ENCODE measurements at regions not wholly inside any gene's neighbourhood (a gene's known extent, or its start where the extent isn't known, plus 50 kb on each side); places are given as distances from the start of the nearest gene placed in this dataset.
"Not testable (repeated sequence)": the region's sequence is repeated elsewhere in the genome, so short reads cannot be mapped to it uniquely, and the experiment has no call there.

DNA sequence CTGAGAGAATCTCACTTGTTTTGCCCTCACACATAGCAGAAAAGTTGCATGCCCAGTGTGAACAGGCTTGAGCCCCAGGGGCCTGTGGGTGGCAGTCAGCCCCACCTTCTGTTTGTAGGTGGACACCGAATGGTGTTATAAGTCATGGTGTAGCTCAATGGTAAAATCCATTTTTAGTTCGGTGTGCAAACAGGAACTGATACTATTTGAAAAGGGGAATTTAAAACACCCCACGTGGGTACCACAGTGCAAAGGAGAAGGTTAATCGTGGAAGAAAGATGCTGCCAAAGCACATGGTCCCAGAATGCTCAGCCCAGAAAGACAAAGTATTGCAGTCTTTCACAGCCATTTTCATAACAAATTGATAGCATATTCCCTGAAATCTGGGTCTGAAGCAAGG, 71.8 kb upstream of the GZMB start:
- ChIA-PET POLR2A (no interaction called here), CTCF (no interaction called here)
- H3K27me3 ChIP-seq (ENCODE audit: control insufficient read depth, insufficient read depth, low read length): no peaks in the 10 kb centered on the region

DNA sequence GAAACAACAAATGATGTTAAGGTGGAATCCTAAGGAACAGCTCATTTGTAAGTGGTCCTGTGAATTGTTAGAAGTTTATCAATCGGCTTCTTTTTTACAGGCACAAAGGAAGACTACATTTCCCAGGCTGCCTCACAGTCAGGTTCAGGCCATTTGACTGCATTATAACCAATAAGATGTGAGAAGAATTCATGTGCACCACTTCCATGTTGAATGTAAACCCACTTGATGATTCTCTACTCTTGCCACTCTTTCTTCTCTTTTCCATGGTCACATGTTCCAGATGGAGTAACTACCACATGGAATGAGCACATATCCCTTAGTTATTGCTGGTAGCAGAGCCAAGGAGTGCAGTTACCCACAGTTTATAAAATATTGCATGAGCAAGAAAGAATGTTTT, 67.1 kb upstream of the GZMB start:
- H3K27ac ChIP-seq (ENCODE audit: low read depth, low read length): no peak overlapping the region
- ChIA-PET POLR2A (no interaction called here), CTCF (interaction anchor here (1.1 kb wide), 1 partner anchor 9 kb away, joined by 4 read pairs; no protein-coding TSS in a partner anchor)
- DNase-seq (ENCODE audit: low read depth, low spot score): no peak
- TF ChIP-seq, protein P1, sequence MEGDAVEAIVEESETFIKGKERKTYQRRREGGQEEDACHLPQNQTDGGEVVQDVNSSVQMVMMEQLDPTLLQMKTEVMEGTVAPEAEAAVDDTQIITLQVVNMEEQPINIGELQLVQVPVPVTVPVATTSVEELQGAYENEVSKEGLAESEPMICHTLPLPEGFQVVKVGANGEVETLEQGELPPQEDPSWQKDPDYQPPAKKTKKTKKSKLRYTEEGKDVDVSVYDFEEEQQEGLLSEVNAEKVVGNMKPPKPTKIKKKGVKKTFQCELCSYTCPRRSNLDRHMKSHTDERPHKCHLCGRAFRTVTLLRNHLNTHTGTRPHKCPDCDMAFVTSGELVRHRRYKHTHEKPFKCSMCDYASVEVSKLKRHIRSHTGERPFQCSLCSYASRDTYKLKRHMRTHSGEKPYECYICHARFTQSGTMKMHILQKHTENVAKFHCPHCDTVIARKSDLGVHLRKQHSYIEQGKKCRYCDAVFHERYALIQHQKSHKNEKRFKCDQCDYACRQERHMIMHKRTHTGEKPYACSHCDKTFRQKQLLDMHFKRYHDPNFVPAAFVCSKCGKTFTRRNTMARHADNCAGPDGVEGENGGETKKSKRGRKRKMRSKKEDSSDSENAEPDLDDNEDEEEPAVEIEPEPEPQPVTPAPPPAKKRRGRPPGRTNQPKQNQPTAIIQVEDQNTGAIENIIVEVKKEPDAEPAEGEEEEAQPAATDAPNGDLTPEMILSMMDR (IDR thresholded peaks at IDR 0.05; ENCODE audit: low read depth, low read length): no peak
- no peak overlapping the region for H3K4me3 ChIP-seq (ENCODE audit: low read depth, low read length)
- H3K27me3 ChIP-seq (ENCODE audit: control insufficient read depth, insufficient read depth, low read length): no peaks in the 10 kb centered on the region
- H3K9me3 ChIP-seq (ENCODE audit: control insufficient read depth, insufficient read depth, low read length): peaks cover 11% of the 10 kb centered on the region; the same call in 1 of the 2 replicates

More for the DNA sequence above, 71.8 kb upstream of the GZMB start:
- TF ChIP-seq, protein P1 (IDR thresholded peaks at IDR 0.05; ENCODE audit: low read depth, low read length): no peak
- Histone ChIP-seq H3K4me3 (ENCODE audit: low read depth, low read length) (no peak overlapping the region), H3K27ac (ENCODE audit: low read depth, low read length) (no peak overlapping the region), H3K9me3 (ENCODE audit: control insufficient read depth, insufficient read depth, low read length) (no peaks in the 10 kb centered on the region)
- no peak for DNase-seq (ENCODE audit: low read depth, low spot score)

DNA sequence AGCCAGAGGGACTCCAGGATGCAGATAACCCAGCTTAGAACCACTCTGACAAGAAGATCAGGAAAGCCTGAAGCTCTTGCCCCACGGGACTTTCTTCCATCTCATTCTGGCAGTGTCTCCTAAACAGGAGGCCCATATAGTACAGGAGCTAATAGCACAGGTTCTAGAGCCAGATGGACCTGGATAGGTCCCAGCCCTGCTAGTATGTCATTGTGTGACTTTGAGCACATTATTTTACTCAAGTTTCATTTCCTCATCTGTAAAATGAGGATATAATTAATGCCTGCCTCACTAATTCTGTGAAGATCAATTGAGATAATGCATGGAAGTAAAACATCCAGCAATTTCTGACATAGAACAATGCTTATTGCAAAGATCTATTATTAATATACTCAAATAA, 66.5 kb upstream of the GZMB start:
- POLR2A ChIA-PET: no interaction called here
- TF ChIP-seq, protein P1 (IDR thresholded peaks at IDR 0.05; ENCODE audit: low read depth, low read length): no peak
- Histone ChIP-seq H3K27ac (ENCODE audit: low read depth, low read length) (no peak overlapping the region), H3K27me3 (ENCODE audit: control insufficient read depth, insufficient read depth, low read length) (no peaks in the 10 kb centered on the region), H3K9me3 (ENCODE audit: control insufficient read depth, insufficient read depth, low read length) (peaks cover 11% of the 10 kb centered on the region; the same call in 1 of the 2 replicates), H3K4me3 (ENCODE audit: low read depth, low read length) (no peak overlapping the region)
- CTCF ChIA-PET: interaction anchor here (1.1 kb wide), 1 partner anchor 10 kb away, joined by 4 read pairs; no protein-coding TSS in a partner anchor
- DNase-seq (ENCODE audit: low read depth, low spot score): no peak

DNA sequence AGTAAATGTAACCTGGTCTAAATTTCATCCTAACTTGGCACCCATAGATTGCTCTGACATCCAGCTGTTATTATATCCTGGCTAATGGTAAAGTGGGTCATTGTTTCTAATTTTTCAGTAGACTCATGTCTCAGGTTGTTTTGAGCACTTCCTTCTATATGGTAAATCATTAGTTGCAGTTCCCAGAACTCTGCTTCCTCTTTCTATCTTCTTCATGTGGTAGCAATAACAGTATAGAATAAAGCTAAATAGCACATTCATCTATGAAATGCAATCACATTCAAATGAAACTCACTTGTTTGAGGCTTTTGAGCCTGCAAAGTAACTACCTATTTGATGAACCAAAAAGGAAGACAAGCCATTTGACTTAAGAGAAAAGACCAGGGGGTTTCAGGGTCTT, 65.1 kb upstream of the GZMB start:
- Histone ChIP-seq H3K27me3 (ENCODE audit: control insufficient read depth, insufficient read depth, low read length) (no peaks in the 10 kb centered on the region), H3K9me3 (ENCODE audit: control insufficient read depth, insufficient read depth, low read length) (peaks cover 15% of the 10 kb centered on the region; the same call in 1 of the 2 replicates), H3K27ac (ENCODE audit: low read depth, low read length) (no peak overlapping the region), H3K4me3 (ENCODE audit: low read depth, low read length) (no peak overlapping the region)
- ChIA-PET CTCF (interaction anchor here (0.7 to 1.3 kb wide), 2 partner anchors 11 to 20 kb away, joined by 3 to 4 read pairs; no protein-coding TSS in a partner anchor), POLR2A (no interaction called here)
- TF ChIP-seq, protein P1 (IDR thresholded peaks at IDR 0.05; ENCODE audit: low read depth, low read length): no peak
- no peak for DNase-seq (ENCODE audit: low read depth, low spot score)

DNA sequence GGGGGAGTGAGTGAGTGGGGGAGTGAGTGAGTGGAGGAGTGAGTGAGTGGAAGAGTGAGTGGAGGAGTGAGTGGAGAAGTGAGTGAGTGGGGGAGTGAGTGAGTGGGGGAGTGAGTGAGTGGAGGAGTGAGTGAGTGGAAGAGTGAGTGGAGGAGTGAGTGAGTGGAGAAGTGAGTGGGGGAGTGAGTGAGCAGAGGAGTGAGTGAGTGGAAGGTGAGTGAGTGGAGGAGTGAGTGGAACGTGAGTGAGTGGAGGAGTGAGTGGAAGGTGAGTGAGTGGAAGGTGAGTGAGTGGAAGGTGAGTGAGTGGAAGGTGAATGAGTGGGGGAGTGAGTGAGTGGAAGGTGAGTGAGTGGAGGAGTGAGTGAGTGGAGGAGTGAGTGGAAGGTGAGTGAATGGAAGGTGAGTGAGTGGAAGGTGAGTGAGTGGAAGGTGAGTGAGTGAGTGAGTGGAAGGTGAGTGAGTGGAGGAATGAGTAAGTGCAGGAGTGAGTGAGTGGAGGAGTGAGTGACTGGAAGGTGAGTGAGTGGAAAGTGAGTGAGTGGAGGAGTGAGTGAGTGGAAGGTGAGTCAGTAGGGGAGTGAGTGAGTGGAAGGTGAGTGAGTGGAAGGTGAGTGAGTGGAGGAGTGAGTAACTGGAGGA, 62.4 kb upstream of the GZMB start:
- H3K4me3 ChIP-seq (ENCODE audit: low read depth, low read length); H3K27me3 ChIP-seq (ENCODE audit: control insufficient read depth, insufficient read depth, low read length); POLR2A ChIA-PET; CTCF ChIA-PET; DNase-seq (ENCODE audit: low read depth, low spot score); H3K27ac ChIP-seq (ENCODE audit: low read depth, low read length): not testable (repeated sequence)
- peaks cover 15% of the 10 kb centered on the region; the same call in 1 of the 2 replicates for H3K9me3 ChIP-seq (ENCODE audit: control insufficient read depth, insufficient read depth, low read length)
